HuH-7.5 (cell line): ENCODE measurements at regions not wholly inside any gene's neighbourhood (a gene's known extent, or its start where the extent isn't known, plus 50 kb on each side); places are given as distances from the start of the nearest gene placed in this dataset.
"Not testable (repeated sequence)": the region's sequence is repeated elsewhere in the genome, so short reads cannot be mapped to it uniquely, and the experiment has no call there.

Experiments used
- DNase-seq: peaks from one replicate; pipeline ENCODE4 v3.0.0; 2011; ENCODE audit warnings: low spot score

DNA sequence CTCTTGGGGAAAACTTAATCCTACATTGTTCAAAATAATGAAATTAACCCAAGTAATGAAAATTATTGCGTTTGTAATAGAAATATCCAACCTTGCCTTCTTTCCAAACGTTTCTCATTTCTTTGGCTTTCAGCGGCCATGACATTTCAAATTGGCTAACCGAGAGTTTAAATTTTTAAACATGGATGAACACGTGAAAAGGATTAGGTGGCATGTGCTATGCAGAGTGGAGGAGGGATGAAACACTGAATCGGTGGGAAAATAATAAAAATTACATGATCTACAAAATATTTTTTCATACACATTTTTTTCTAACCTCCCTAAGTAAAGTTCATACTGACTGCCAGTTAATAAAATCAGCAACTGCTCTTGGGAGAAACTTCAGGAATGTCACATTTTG, 728.4 kb upstream of the PKDCC start:
- no peak for DNase-seq

DNA sequence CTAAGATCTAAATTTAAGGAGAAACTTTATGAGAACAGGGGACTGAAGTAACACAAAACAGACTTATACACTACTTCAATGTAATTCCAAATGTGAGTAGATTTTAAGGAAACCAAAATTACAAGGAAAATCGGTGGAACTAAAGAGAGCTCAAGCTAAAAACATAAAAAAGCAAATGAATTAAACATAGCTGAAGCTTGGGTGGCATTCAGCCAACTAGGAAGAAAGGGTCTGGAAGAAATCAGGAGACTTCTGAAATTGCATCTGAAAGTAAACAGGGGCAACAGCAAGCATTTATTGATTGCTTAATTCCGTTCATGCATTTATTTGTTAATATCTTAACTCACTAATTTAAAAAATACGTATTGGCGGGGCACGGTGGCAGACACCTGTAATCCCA, 727.3 kb upstream of the PKDCC start:
- DNase-seq, result no peak

DNA sequence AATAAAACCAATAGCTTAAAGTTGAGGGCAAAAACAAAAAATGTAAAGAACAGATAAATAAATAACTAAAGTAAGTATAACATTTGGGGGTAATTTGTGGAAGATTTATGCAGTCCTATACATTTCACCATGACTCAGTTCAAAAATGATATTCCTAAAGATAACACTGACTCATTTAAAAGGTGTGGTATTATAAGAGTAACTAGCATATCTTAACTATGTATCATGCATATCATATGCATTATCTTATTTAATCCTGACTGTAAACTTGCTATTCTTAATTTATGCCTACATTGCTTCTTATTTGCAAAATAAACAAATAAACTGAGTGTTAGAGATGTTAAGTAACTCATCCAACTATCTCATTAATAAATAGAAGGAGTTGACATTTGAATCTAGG, 726.5 kb upstream of the PKDCC start:
- DNase-seq, result no peak

DNA sequence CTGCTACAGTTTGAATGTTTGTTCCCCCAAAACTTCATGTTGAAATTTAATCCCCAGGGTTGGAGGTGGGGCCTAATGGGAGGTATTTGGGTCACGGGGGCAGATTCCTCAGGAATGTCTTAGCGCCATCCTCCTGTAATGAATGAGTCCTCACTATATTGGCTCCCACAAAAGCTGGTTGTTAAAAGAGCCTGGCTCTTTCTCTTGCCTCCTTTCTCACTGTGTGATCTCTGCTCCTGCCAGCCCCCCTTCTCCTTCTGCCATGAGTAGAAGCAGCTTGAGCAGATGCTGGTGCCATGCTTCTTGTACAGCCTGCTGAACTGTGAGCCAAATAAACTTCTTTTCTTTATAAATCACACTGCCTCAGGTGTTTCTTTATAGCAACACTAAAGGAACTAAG, 721.0 kb upstream of the PKDCC start:
- DNase-seq, result no peak

DNA sequence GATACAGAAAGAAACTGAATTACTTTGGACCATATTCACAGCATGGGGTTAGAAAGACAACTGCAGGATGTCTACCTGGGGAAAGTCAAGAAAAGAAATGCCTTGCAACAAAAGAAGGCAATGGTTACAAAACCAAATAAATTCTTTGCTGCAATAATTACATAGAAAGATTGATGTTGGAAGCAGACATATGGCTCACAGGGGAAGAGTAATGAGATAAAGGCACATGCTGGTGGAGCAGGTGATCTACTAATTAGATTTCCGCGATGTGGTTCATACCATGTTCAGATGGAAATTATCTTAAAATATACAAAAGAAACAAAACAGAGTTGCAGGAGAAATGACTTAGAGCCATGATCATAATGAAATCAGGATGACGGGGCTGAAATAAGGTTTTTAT, 718.8 kb upstream of the PKDCC start:
- no peak for DNase-seq

DNA sequence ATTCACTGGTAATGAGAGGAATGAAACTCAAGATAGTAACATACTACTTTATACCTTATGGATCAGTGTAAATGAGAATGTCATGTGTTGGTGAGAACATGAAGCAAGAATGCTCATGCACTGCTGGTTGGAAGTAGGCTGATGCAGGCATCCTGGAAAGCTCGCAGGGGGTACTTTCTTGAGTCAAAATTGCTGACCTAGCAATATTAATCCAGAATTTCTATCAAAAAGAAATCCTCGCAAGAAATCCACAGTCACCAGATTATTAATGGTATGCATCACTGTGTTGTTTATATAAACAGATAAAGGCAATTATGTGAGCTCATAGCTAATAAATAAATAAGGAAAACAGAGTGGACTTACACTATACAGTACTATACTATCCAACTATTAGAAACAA, 713.7 kb upstream of the PKDCC start:
- DNase-seq, result no peak

DNA sequence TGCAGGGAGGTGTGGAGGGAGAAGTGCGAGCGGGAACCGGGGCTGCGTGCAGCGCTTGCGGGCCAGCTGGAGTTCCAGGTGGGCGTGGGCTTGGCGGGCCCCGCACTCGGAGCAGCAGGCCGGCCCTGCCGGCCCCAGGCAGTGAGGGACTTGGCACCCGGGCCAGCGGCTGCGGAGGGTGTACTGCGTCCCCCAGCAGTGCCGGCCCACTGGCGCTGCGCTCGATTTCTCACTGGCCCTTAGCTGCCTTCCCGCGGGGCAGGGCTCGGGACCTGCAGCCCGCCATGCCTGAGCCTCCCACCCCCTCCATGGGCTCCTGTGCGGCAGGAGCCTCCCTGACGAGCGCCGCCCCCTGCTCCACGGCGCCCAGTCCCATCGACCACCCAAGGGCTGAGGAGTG, 712.2 kb upstream of the PKDCC start:
- DNase-seq, result not testable (repeated sequence)

DNA sequence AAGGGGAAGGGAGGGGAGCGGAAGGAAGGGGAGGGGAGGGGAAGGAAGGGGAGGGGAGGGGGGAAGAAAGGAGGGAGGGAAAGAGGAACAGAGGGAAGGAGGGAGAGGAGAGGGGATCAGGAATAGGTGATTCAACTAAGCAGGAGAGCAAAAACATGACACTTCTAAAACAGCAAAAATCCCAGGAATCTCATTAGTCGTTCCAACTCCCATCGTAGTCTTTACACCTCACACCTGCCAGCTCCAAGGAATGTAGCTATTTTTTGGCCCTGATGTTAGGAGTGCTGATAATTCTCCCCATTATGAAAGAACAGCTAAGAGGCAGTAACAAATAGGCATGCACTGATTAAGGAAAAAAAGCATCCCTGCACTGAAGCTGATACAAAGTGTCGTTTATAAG, 709.9 kb upstream of the PKDCC start:
- no peak for DNase-seq

DNA sequence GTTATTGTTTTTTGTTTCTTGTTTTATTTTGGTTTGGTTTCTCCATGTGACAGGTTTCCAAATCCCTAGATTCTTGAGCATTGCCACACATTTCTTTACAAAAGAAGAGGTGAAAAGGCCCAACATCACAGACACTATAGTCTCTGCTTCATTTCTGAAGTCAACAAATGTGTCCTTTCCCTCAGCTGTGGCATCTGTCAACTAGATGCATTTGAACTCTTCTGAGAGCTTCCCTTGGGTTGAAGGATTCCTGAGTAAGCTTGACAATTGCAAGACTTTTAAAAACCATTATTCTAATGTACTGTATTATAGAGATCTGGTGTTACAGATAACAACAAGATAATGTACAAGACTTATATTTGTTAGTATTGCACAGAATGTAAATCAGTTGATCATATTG, 703.3 kb upstream of the PKDCC start:
- no peak for DNase-seq

DNA sequence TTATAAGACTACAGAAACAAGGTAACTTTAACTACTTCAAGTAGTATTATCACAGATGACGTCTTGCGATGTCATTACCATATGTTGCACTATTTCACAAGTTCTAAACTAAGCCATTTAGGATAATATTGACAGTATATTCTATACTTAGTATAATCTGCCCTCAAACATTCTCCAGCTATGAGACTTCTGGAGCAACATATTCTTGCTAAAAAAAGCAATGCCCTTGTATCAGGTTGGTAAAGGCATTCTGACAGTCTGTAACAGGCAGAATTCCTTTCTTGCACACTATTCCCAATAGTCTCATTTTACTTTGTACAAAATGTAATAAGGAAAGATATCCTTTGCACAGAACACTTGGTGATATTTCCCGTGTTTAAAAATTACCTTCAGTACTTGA, 694.8 kb upstream of the PKDCC start:
- no peak for DNase-seq

DNA sequence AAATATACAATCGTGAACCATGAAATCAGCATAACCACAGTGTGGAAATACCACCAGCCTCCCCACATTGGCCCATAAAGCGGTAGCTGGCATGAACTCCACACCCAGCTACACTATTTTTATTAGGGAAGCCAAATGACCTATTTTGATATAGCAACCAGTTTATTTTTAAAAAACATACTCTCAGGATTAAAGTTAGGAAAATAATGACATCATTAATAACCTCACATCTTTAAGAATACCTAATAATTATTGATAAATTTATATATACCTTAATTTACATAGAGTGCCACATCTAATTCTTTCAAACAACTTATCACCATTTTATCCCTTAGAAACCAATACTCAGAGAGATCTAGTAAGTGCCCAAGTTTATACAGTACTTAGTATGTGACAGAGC, 692.0 kb upstream of the PKDCC start:
- DNase-seq, result no peak

DNA sequence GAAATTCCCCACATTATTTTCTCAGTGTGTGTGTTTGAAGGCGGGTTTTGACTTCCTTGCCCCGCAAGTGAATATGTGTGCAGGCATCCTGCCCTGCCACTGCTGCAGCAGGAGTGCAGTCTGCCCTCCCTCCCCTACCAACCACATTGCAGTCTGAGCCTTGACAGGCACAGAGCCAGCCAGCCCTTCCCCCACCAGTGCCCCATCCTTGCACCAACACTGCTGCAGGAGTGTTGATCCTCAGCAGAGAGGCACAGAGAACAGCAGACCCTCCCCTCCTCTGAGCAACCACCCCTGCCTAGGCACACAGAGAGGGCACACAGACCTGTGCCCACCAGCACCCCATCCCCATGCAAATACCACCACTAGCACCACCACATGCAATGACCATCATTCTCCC, 683.0 kb upstream of the PKDCC start:
- DNase-seq, result no peak

DNA sequence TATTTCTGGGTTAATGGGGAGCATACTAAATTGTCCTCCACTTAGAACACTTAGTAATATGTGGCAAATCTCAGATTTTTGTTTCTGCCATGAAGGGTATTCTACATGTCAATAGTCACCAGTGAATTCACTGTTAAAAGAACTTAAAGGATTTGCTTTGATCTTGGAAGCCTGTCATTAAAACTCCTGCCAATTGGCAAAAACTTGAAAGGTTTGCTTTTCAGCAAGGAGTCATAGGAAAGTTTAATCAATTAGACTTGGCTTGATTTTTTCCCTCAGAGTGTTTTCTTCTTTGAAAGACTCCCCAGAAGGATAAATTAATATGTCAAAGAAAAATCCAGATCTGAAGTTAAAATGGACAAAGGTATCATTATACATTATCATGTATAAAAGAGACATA, 671.9 kb upstream of the PKDCC start:
- no peak for DNase-seq

DNA sequence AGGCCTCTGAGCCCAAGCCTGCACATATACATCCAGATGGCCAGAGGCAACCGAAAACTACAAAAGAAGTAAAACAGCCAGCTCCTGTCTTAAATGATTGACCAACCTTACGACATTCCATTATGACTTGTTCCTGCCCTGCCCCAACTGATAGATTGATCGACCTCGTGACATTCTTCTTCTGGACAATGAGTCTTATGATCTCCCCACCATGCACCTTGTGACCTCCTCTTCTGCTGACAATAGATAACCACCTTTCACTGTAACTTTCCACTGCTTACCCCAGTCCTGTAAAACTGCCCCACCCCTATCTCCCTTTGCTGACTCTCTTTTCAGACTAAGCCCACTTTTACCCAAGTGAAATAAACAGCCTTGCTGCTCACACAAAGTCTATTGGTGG, 670.0 kb upstream of the PKDCC start:
- DNase-seq, result no peak

DNA sequence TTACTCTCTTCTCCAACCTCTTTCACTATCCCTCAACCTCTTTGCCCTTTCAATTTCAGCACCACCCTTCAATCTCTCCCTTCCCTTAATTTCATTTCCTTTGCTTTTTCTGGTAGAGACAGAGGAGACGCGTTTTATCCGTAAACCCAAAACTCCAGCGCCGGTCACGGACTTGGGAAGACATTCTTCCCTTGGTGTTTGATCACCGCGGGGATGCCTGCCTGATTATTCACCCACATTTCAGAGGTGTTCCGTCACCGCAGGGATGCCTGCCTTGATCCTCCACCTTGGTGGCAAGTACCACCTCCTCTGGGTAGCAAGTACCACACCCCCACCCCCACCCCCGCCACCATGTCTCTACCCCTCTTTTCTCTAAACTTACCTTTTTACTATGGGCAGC, 669.4 kb upstream of the PKDCC start:
- DNase-seq, result no peak

DNA sequence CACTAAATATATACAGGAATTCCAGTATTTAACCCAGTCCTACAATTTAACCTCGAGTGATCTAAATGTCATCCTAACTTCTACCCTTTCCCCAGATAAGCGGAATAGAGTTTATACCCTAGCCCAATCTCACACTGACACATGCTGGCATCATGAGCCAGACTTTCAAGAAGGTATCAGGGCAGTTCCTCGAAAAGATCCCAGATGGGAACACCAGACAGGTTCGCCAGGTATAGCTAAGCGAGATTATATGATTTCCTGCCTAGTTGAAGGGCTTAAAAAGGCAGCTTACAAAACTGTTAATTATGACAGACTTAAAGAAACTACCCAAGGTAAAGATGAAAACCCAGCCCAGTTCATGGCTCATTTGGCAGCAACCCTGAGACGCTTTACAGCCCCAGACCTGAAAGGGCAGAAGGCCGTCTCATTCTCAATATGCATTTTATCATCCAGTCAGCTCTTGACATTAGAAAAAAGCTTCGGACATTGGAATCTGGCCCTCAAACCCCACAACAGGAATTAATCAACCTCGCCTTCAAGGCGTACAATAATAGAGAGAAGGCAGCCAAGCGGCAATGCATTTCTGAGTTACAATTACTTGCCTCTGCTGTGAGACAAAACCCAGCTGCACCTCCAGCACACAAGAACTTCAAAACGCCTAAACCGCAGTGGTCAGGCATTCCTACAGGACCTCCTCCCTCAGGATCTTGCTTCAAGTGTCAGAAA, 668.2 kb upstream of the PKDCC start:
- no peak for DNase-seq

DNA sequence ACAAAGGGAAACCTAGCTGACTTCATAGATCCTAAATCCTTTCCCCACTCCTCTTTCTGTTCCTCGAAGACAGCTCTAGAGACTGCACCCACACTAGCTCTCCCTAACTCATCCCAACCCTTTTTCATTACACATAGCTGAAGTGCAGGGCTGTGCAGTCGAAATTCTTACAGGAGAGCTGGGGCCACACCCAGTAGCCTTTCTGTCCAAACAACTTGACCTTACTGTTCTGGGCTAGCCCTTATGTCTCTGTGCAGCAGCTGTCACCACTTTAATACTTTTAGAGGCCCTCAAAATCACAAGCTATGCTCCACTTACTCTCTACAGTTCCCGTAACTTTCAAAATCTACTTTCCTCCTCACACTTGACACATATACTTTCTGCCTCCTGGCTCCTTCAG, 666.1 kb upstream of the PKDCC start:
- DNase-seq, result no peak

DNA sequence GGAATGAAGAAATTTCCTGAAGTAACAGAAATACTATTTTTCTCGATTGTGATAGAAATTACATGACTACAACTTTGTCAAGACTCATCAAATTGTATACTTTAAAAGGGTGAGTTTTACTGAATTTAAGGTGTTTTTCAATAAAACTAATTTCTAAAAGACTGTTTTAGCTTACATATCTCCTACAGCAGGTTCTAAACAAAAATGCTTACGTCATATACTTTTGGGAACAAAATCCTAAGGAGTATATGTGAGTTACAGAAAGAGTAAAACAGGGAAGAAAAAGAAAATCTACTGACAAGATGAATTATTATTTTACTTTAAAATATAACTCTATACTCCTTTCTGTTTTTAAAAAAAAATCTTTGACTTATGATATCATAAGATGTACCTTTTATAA, 660.3 kb upstream of the PKDCC start:
- DNase-seq, result no peak

DNA sequence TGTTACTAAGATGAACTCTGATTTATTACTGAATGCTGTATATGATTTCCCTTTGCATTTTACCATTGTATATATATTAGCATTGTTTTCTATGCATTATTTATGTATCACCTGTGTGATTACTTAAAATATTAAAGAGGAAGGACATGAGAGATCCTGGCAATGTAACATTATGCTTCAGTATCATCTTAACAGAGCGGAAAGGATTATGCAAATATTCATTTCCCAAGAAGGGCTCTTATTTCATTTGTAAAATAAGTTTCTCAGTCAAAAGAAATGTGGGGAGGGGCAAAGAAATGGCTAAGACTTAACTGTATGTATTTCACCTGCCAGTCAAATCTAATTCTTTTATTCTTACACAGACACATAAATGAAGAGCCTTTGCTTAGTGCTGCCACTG, 654.2 kb upstream of the PKDCC start:
- no peak for DNase-seq

DNA sequence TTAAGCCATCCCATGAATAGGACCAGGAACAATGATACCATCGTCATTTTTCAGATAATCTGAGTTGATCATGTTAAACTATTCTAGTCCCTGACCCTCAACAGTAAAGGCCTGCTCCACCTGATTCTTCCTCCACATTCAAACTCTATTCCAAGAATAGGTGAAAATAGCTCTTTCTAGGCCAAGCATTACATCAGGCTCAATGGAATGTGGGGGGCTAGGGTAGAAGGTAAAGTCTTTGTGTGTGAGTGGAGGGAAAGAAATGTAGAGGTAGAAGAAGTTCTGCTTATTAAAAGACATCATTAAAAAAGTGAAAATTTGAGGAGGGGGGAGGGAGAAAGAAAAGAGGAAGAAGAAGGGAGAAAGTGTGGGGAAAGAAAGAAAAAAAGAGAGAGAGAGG, 653.3 kb upstream of the PKDCC start:
- no peak for DNase-seq

DNA sequence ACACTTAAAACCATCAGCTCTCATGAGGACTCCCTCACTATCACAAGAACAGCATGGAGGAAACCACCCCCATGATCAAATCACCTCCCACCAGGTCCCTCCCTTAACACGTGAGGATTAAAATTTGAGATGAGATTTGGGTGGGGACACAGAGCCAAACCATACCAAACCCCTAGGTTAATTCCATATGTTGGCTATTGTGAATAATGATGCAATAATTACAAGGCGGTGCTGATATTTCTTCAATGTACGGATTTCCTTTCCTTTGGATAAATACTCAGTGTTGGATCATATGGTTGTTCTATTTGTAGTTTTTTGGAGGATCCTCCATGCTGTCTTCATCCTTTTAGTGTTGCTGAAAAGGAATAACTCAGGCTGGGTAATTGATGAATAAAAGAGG, 652.1 kb upstream of the PKDCC start:
- DNase-seq, result no peak

DNA sequence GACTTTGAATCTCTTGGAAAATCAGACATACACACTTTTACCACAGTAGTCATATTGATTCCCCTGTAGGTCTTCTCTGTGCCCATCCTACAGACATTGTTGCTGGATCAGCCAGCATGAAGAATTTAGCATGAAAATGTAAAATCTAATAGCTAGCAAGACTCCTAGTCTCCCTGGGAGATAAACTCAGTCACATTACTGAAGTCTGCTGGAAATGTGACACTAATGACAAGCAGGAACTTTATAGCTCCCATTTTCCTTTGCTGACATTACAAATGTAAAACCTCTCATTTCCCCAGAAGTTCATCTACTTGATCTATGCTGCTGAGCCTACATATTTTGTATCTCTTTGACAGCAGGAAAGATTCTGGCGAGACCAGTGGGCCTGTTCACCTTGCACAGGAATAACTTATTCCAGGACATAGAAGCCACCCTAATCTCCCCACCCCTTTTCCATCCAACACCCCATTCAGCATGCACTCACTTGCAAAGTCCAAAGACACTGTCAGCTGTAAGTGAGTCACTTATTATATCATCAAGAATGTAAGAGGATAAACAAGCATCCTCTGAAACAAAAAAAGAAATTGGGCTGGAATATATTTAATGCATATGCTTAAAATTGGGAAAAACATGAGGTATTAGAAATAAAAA, 648.3 kb upstream of the PKDCC start:
- DNase-seq, result no peak

DNA sequence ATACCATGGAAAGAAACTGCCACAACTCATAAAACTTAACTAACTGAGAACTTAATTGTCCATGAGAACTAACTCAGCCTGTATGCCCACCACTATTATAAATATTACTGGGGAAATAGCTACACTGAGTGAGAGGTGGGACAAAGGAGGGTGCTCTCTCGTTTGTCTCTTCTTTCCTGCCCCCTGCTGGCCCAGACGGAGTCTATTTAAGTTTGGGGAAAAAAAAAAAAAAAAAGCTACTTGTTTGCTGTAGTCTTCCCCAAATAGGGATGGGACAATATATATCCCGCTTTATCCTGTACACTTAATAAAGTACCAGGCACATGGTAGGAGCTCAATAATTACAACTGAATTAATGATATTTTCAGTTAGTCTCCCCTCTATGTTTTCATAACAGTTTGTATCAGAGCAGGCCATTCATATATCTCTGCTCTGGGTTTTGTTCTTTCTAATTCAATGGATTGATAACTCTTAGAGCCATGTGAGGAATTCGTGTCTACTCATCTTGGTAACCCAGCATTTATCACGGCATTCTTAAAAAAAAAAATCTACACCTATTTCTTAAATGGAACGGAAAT, 647.6 kb upstream of the PKDCC start:
- DNase-seq, result no peak

DNA sequence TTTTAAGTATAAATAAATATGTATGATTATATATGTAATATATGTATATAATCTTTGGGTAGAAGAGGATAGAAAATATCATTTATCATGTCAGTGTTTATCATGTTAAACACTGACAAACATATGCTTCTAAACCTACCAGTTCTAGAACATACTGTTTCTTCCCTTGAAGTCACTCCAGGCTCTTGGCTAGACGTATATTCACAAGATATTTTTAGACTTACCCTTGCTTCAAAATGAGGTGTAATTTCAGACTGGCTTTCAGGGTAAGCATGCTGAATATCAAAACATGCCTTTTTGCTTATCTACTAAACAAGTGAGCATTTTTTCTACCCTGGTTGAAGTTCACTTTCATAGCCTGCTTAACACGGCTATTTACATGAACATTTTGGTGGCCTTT, 642.4 kb upstream of the PKDCC start:
- DNase-seq, result no peak
